Fibroblast of skin of right quadriceps (primary cell): ENCODE measurements at regions not wholly inside any gene's neighbourhood (a gene's known extent, or its start where the extent isn't known, plus 50 kb on each side); places are given as distances from the start of the nearest gene placed in this dataset.

Source experiments
- DNase-seq: peaks from one replicate; pipeline ENCODE4 v3.0.0-alpha.2; 2013

- peak; percentile 44 for DNase-seq
Measured at GRCh38 chr3:193970773-193971206, 165.2 kb upstream of the HES1 start.

DNA sequence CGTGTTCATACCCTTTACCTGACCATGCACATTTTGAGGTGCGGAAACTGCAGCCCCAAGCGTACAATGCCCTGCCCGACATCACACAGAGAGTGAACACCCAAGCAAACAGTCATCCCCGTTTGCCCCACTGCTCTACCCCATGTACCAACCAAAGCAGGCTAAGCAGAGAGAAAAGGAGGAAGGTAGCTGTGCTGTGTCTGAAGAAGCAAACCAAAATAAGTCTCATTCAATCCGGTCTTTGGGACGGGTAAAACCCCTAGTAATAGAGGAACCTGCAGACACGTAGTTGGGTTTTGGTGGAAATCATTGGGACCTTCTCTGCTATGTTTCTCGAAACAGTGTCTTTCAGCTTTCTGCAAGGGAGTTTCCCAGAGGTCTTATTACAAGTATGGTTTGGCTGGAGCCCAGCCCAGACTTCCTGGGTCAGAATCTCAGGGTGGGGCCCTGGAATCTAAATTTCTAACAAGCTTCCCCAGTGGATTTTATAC, 164.6 kb upstream of the HES1 start:
- peak; percentile 24 for DNase-seq

DNA sequence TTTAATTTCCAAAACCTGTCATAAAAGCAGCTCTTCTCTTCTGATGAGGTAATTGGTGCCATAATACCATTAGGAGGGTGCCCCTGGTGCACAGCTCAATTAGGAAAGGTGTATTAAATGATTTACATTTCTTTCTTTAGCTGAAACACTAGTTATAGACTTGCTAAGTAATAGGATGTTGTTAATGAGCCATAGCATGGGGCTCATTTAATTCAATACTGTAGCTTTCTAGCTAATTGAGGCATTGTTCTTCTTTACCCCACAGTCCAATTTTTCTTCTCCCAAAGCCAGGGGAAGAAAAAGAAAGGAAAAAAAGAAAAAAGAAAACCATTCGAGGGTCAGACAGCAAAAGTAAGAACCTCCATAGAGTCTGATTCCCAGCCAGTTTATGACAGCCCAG, 164.0 kb upstream of the HES1 start:
- DNase-seq: no peak

DNA sequence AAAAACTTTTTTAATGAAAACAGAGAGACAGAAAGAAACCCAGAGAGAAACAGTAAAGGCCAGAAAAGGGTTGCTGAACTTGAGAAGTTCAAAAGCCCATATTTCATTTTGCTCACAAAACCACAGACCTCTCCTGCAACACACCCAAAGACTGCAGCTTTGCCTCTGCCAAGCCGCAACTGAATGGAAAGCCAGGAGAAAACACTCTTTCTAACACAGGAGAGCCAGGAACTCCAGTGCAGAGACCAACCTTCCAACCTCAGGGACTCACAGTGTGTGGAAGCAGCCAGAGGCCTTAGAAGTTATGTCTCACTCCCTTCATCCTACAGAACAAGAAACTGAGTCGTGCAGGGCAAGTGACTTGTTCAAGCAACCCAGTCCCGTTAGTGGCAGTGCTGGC, 163.1 kb upstream of the HES1 start:
- peak; percentile 60 for DNase-seq

DNA sequence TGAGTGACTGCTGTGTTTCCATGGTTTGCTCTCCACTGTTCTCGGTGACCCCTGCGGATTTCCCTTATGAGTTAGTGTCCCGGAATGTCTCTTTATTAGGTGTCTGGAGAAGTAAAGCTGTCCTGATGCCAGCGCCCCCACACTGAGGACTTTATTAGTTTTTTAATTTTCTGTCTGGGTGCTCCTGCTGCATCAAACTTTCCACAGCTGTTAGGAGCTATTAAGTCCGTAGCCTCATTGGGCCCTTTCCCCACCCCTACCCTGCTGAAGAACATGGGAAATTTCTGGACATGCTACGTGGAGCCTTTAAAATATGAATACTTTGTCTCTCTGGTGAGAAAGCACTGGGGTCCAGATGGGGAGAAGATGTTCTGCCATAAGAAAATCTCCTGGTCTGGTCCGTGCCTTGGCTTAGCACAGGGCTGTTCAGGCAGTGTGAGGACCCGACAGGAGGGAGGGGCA, 161.7 kb upstream of the HES1 start:
- peak; percentile 86 for DNase-seq

GRCh38 chr3:193974671-193975535, 161.0 kb upstream of the HES1 start:
- no peak for DNase-seq

DNA sequence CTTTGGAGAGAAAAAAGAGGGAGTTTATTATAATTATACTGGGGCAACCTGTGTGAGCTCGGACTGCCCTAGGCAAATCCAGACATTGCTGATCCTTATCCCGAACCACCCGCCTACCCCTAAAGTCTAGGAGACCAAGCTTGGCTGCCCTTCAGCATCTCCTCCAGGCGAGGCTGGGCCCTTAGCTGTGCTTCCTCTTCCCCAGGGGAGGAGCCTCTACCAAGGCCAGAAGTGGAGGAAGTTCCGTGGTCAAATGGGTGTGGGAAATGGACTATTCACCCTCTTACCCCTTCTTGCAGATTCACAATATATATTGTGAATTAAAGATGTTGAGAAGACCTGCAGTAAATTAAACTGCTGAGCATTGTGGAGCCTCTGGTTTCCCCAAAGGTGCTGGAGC, 158.3 kb upstream of the HES1 start:
- DNase-seq: no peak

DNA sequence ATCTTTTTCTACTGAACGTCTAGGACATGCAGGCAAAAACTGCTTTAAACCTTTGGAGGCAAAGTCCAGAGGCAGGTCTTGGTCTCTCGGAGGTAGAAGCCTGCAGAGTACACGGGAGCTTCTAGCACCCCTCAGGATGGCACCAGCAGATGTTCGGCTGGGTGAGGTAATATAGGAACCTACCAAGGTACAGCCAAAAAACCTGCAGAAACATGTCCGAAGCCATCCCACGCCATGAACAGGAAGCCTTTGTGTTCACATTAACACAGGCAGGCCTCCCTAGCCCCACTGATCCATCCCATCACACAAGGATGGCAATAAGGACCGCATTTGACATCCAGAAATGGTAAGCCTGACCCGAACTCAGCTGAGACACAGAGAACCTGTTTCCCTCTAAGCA, 157.9 kb upstream of the HES1 start:
- DNase-seq: no peak

- no peak for DNase-seq
Measured at GRCh38 chr3:193978486-193978885, 157.5 kb upstream of the HES1 start.

GRCh38 chr3:193980326-193980725, 155.6 kb upstream of the HES1 start:
- DNase-seq: no peak

- DNase-seq: no peak
Measured at GRCh38 chr3:193980905-193981304, 155.0 kb upstream of the HES1 start.

GRCh38 chr3:193981504-193981903, 154.4 kb upstream of the HES1 start:
- no peak for DNase-seq

- peak; percentile 46 for DNase-seq
Measured at GRCh38 chr3:193982258-193982659, 153.7 kb upstream of the HES1 start.

GRCh38 chr3:193983846-193984818, 151.8 kb upstream of the HES1 start:
- no peak for DNase-seq

GRCh38 chr3:193984876-193985275, 151.1 kb upstream of the HES1 start:
- no peak for DNase-seq

- no peak for DNase-seq
Measured at GRCh38 chr3:193987186-193987585, 148.8 kb upstream of the HES1 start.

GRCh38 chr3:193989186-193989585, 146.8 kb upstream of the HES1 start:
- DNase-seq: no peak

DNA sequence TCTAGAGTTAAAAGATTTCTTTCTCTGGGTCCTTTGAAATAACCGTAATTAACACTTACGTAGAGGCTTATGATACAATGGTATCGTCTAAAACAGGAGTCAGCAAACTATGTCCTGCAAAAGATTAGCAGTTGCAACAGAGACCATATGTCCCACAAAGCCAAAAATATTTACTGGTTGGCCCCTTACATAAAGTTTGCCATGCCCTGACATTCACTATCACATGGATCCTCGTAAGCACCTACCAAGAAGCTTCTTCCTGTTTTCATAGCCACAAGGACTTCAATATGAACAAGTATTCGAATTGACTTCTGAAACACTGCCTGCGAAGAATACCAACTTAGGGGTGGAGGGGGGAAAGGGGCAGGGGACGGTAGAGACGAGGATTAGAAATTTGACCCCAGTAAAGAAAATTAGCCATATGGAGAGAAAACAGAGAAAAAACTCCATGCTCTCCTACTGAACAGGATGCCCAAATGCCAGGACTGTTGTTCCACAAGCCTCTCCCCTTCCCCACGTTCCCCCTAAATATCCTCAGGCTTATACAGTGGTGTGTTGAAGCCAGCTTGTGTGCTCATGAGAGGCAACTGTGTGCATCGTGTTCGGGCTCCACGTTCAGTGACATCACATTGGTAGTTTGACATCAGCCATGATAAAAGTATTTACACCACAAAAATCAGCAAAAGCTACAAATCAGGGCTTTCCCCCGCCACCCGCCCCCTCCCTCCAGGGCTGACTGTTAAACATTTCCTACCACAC, 144.1 kb upstream of the HES1 start:
- no peak for DNase-seq

DNA sequence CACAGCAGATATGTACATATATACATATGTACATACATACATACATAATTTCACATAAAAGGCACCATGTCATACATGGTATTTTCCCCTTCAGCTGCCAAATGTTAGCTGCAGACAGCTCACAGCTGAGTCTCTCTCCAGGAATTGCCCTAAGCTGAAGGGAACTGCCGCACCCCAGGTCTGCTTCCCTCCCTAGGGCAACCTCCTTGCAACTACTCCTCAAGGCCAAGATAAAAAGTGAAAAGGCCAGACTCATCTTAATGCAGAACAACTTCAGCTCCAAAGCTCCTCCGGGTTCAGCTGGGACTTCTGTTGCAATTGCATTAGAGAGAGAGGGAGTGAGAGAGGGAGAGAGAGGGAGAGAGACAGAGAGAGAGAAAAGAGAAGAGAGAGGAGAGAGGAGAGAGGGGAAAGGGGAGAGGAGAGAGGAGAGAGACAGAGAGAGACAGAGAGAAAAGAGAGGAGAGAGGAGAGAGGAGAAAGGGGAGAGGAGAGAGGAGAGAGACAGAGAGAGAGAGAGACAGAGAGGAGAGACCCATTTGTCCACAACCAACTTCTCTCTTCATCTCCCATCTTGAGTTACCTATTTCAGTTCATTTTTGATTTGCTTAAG, 143.4 kb upstream of the HES1 start:
- DNase-seq: no peak

- DNase-seq: no peak
Measured at GRCh38 chr3:193996221-193996620, 139.7 kb upstream of the HES1 start.

- peak; percentile 34 for DNase-seq
Measured at GRCh38 chr3:193996641-193997089, 139.3 kb upstream of the HES1 start.
